HepG2 (cell line): ENCODE measurements at regions not wholly inside any gene's neighbourhood (a gene's known extent, or its start where the extent isn't known, plus 50 kb on each side); places are given as distances from the start of the nearest gene placed in this dataset.

ENCODE experiments used
- ATAC-seq: fragments of 200-7000 bp; cut with Tn5 transposase; 3 replicates; pipeline ENCODE4 v1.9.1; 2020; ENCODE audit warnings: mild to moderate bottlenecking, moderate library complexity
- BruUV-seq: library from RNA; stranded (reverse); fragments of 400-500 nt; replicated peaks from 2 replicates; lab custom pipeline; 2021; lab: Mats Ljungman, UMichigan
- CTCF ChIA-PET: fragments of 300-600 bp; formaldehyde crosslinking; extraction: SDS; loops from one replicate; lab custom pipeline; 2021; ENCODE audit warnings: low total read pairs, inconsistent platforms, low intra/inter-chr PET ratio; lab: Yijun Ruan, JAX
- POLR2A ChIA-PET: fragments of 350-600 bp; sonication (Branson Sonifier 250); formaldehyde crosslinking; loops from one replicate; lab custom pipeline; 2020; ENCODE audit warnings: antibody characterized with exemption, inconsistent platforms; lab: Yijun Ruan, JAX
- DNase-seq: peaks from one replicate; pipeline ENCODE4 v3.0.0-alpha.2; 2015; ENCODE audit warnings: low spot score
- FAIRE-seq: peaks from 3 replicates; lab custom pipeline; 2011; peaks lifted over from hg19 to GRCh38; lab: Jason Lieb, UNC
- H2AFZ ChIP-seq: one replicate; pipeline ENCODE4 v1.6.1; 2011; ENCODE audit warnings: low read length, inconsistent platforms
- H3K27ac ChIP-seq: fragments of 300-600 bp; 3 replicates; pipeline ENCODE4 v1.8.0; 2011; ENCODE audit warnings: mixed run types, mild to moderate bottlenecking, mixed read lengths, low read length, inconsistent platforms; ENCODE audit not compliant: insufficient read depth; ENCODE audit errors: extremely low read length
- H3K27me3 ChIP-seq, 2 experiments: fragments of 200-600 bp in 1 of 2; 2 replicates in 1 of 2; 3 replicates in 1 of 2; pipeline versions ENCODE4 v1.6.0 to v1.8.0; 2011; ENCODE audit warnings: low read length in 2 of 2, mild to moderate bottlenecking in 2 of 2, moderate library complexity in 2 of 2, inconsistent platforms in 1 of 2; ENCODE audit not compliant: insufficient read depth in 2 of 2, control insufficient read depth in 1 of 2
- H3K36me3 ChIP-seq, 2 experiments: fragments of 200-600 bp in 1 of 2; replicated peaks in 1 of 2; 2 replicates in 1 of 2; 3 replicates in 1 of 2; pipeline versions ENCODE4 v1.5.1 to v1.8.0; 2011; ENCODE audit warnings: low read length in 2 of 2, inconsistent platforms in 1 of 2; ENCODE audit not compliant: insufficient read depth in 2 of 2, control insufficient read depth in 1 of 2
- H3K4me1 ChIP-seq: 2 replicates; pipeline ENCODE4 v1.5.1; 2012; ENCODE audit warnings: low read length, inconsistent platforms; ENCODE audit not compliant: insufficient read depth
- H3K4me2 ChIP-seq: 2 replicates; pipeline ENCODE4 v1.6.0; 2011; ENCODE audit warnings: low read depth, low read length, inconsistent platforms
- H3K4me3 ChIP-seq, 3 experiments: fragments of 200-600 bp in 1 of 3; sonication (generic), shearing (Covaris generic) in 1 of 3; replicated peaks in 1 of 3; 2 replicates each; pipeline ENCODE4 v1.5.1; 2011 to 2016; ENCODE audit warnings: low read length in 3 of 3, inconsistent platforms in 2 of 3, low read depth in 2 of 3, mild to moderate bottlenecking in 2 of 3, control low read depth in 1 of 3, mixed read lengths in 1 of 3; ENCODE audit not compliant: insufficient read depth in 1 of 3
- H3K79me2 ChIP-seq: one replicate; pipeline ENCODE4 v1.6.1; 2011; ENCODE audit warnings: low read length, inconsistent platforms; ENCODE audit not compliant: insufficient read depth
- H3K9ac ChIP-seq: 2 replicates; pipeline ENCODE4 v1.6.0; 2011; ENCODE audit warnings: mild to moderate bottlenecking, low read depth, low read length, inconsistent platforms; ENCODE audit not compliant: insufficient read depth
- H3K9me3 ChIP-seq: 2 replicates; pipeline ENCODE4 v1.5.1; 2012; ENCODE audit warnings: mild to moderate bottlenecking, low read length
- H4K20me1 ChIP-seq: 2 replicates; pipeline ENCODE4 v1.6.0; 2011; ENCODE audit warnings: inconsistent platforms, mild to moderate bottlenecking, low read length, moderate library complexity; ENCODE audit not compliant: insufficient read depth
- CBX1 ChIP-seq: IDR thresholded peaks from one replicate; pipeline ENCODE4 v1.6.1; 2016; ENCODE audit warnings: antibody characterized with exemption, low read depth
- GATAD2A ChIP-seq: IDR thresholded peaks from 2 replicates; pipeline ENCODE4 v1.6.1; 2016
- KLF15 ChIP-seq: sonication (generic); formaldehyde crosslinking; IDR thresholded peaks from 2 replicates; pipeline ENCODE4 v1.8.1; 2023; ENCODE audit warnings: borderline replicate concordance, mild to moderate bottlenecking, inconsistent platforms, missing genetic modification reagents, mixed read lengths
- POGZ ChIP-seq: sonication (generic); formaldehyde crosslinking; IDR thresholded peaks from 2 replicates; pipeline ENCODE4 v1.4.0; 2020; ENCODE audit warnings: mild to moderate bottlenecking, missing genetic modification reagents
- ZFP1 ChIP-seq: IDR thresholded peaks from 2 replicates; pipeline ENCODE4 v1.6.1; 2016
- ZNF761 ChIP-seq: sonication (generic); formaldehyde crosslinking; conservative IDR thresholded peaks from 2 replicates; pipeline ENCODE4 v1.4.0; 2020; ENCODE audit warnings: mild to moderate bottlenecking, missing genetic modification reagents
- WGBS: methylation state at CpG from one replicate; pipeline ENCODE4 v1.1.6; 2017; ENCODE audit warnings: low lambda C conversion rate; 5-methylcytosine and 5-hydroxymethylcytosine counted together
- in situ Hi-C: cut with HindIII; loops from 2 replicates; pipeline ENCODE4 v1.10.0; 2017; ENCODE audit warnings: low pct_unique_long_range_greater_than_20kb; ENCODE audit not compliant: extremely low pct_ligation_motif_present
- intact Hi-C: fragments of 100-400 bp; cut with micrococcal nuclease; formaldehyde crosslinking; loops from one replicate; pipeline ENCODE4 v1.10.0; 2022; ENCODE audit not compliant: unreplicated experiment
- TF ChIP-seq, protein P1 (sequence below): sonication (generic); formaldehyde crosslinking; IDR thresholded peaks from 2 replicates; pipeline ENCODE4 v1.5.0; 2020; ENCODE audit warnings: mild to moderate bottlenecking, missing genetic modification reagents
- TF ChIP-seq, protein P2 (sequence below): IDR thresholded peaks from 2 replicates; pipeline ENCODE4 v1.6.1; 2016; ENCODE audit warnings: low read depth

DNA sequence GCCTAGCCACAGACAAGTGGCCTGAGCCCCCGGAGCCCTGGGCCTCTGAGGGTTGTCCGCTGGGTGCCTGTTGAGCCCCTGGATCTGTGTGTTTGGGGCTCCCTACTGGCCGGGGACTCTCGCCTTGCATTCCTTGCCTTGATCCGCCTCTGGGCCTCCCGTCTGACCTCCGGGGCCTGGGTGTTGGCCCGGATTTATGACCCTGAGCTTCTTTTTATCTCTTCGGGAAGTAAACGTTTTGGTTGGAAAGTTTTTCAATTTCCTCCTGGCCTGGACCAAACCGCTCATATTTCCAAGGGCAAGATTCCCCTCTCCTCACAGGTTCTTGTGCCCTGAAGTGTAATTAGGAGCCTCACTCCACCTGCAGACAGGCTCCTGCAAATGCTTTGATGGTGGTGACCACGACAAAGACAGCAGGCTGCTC is 69.3 kb upstream of the EGFLAM start (continued):
- TF ChIP-seq, protein P1, sequence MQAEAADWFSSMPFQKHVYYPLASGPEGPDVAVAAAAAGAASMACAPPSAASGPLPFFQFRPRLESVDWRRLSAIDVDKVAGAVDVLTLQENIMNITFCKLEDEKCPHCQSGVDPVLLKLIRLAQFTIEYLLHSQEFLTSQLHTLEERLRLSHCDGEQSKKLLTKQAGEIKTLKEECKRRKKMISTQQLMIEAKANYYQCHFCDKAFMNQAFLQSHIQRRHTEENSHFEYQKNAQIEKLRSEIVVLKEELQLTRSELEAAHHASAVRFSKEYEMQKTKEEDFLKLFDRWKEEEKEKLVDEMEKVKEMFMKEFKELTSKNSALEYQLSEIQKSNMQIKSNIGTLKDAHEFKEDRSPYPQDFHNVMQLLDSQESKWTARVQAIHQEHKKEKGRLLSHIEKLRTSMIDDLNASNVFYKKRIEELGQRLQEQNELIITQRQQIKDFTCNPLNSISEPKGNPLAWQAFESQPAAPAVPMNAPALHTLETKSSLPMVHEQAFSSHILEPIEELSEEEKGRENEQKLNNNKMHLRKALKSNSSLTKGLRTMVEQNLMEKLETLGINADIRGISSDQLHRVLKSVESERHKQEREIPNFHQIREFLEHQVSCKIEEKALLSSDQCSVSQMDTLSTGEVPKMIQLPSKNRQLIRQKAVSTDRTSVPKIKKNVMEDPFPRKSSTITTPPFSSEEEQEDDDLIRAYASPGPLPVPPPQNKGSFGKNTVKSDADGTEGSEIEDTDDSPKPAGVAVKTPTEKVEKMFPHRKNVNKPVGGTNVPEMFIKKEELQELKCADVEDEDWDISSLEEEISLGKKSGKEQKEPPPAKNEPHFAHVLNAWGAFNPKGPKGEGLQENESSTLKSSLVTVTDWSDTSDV (CRISPR knock-in tag), result no peak
- TF ChIP-seq GATAD2A (CRISPR knock-in tag) (peak; percentile 20; the same call in 1 of the 2 replicates), POGZ (CRISPR knock-in tag) (0 out of 2 replicates have a peak, but pooled peaks have one; percentile 33), ZFP1 (no peak), ZNF761 (CRISPR knock-in tag) (no peak)
- TF ChIP-seq, protein P2, sequence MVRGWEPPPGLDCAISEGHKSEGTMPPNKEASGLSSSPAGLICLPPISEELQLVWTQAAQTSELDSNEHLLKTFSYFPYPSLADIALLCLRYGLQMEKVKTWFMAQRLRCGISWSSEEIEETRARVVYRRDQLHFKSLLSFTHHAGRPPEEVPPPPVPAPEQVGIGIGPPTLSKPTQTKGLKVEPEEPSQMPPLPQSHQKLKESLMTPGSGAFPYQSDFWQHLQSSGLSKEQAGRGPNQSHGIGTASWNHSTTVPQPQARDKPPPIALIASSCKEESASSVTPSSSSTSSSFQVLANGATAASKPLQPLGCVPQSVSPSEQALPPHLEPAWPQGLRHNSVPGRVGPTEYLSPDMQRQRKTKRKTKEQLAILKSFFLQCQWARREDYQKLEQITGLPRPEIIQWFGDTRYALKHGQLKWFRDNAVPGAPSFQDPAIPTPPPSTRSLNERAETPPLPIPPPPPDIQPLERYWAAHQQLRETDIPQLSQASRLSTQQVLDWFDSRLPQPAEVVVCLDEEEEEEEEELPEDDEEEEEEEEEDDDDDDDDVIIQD (CRISPR knock-in tag), result peak; percentile 32; the same call in 1 of the 2 replicates

DNA sequence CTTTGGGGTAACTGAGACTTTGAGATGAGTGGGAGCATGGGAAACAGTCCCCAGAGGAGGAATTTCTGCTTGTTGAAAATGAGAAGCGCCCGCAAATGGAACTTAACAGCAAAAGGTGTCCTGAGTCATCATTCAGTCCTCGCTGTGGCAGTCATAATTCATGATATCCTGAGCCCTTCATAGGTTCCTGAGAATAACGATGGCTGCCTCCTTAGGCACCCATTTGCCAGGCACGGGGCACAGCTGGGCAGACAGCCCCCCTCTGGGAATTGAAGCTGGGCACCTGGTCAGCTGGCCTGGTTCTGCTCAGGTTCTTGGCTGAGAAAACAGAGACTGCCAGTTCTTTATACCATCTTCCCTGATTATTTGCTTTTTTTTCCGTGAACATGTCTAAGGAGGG is 69.8 kb upstream of the EGFLAM start:
- no TSS peak for BruUV-seq
- ATAC-seq (no peak), FAIRE-seq (no peak), DNase-seq (no peak)
- Histone ChIP-seq H3K27ac (no peak overlapping the region), H3K4me1 (peaks cover 53% of the 10 kb centered on the region), H3K27me3 (0 out of 5 replicates have a peak, but pooled peaks cover 0 to under 1% of the 10 kb centered on the region in 2 experiments), H3K9me3 (peaks cover 14% of the 10 kb centered on the region; the same call in 1 of the 2 replicates), H3K36me3 (no peaks in the 10 kb centered on the region), H3K4me3 (no peak overlapping the region), H3K9ac (no peak overlapping the region; the same call in 1 of the 2 replicates), H4K20me1 (no peaks in the 10 kb centered on the region), H2AFZ (no peak overlapping the region), H3K4me2 (no peak overlapping the region), H3K79me2 (no peaks in the 10 kb centered on the region)
- WGBS, result 90% methylated on average over 5 of the region's 6 CpGs
- ChIA-PET CTCF (no interaction called here), POLR2A (no interaction called here)
- TF ChIP-seq CBX1, result no peak
- no peak for TF ChIP-seq KLF15
- intact Hi-C loops, result no loop called here
- in situ Hi-C loops, result no loop called here
